ENCODE measurements at regions not wholly inside any gene's neighbourhood (a gene's known extent, or its start where the extent isn't known, plus 50 kb on each side); places are given as distances from the start of the nearest gene placed in this dataset.
"Not testable (repeated sequence)": the region's sequence is repeated elsewhere in the genome, so short reads cannot be mapped to it uniquely, and the experiment has no call there.

DNA sequence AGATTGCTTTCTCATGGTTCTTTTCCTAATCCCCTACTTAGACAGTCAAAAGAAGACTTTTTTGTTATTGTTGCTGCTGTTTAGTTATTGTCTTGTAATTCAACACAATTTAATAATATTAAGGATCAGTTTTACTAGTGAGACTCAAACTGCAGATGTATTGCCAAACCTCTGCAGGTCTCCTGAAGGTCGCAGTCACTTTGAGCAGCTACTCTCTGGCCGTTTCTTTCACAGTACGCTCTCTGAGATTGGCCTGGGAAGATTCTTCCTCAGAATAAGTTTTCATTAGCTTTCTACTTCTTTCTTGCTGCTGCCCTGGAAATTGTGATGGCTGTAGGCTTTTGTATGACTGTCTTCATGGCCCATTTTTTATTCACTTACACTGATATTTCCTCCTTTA lies 930.8 kb downstream of the QKI start:
- no peak overlapping the region for H3K27ac Mint-ChIP-seq
- peaks cover 25% of the 10 kb centered on the region for H3K9me3 Mint-ChIP-seq
- H3K4me1 Mint-ChIP-seq (ENCODE audit: low read depth), result no peaks in the 10 kb centered on the region
- DNase-seq (ENCODE audit: low spot score), result no peak
- H3K27me3 Mint-ChIP-seq (ENCODE audit: low read depth), result no peaks in the 10 kb centered on the region
- H3K4me3 Mint-ChIP-seq (ENCODE audit: low read depth), result no peak overlapping the region
- no peaks in the 10 kb centered on the region for H3K36me3 Mint-ChIP-seq (ENCODE audit: low read depth)
- intact Hi-C loops (cut with micrococcal nuclease), result no loop called here

- no peaks in the 10 kb centered on the region for H3K27me3 Mint-ChIP-seq (ENCODE audit: low read depth)
- no peaks in the 10 kb centered on the region for H3K36me3 Mint-ChIP-seq (ENCODE audit: low read depth)
- no peak overlapping the region for H3K27ac Mint-ChIP-seq
- no peaks in the 10 kb centered on the region for H3K4me1 Mint-ChIP-seq (ENCODE audit: low read depth)
- intact Hi-C loops (cut with micrococcal nuclease), result no loop called here
- no peak for DNase-seq (ENCODE audit: low spot score)
- no peak overlapping the region for H3K4me3 Mint-ChIP-seq (ENCODE audit: low read depth)
- H3K9me3 Mint-ChIP-seq, result peaks cover 25% of the 10 kb centered on the region
These were observed 930.3 kb downstream of the QKI start for GRCh38 chr6:164344801-164345291.

- intact Hi-C loops (cut with micrococcal nuclease); H3K4me1 Mint-ChIP-seq (ENCODE audit: low read depth); H3K36me3 Mint-ChIP-seq (ENCODE audit: low read depth); H3K4me3 Mint-ChIP-seq (ENCODE audit: low read depth); DNase-seq (ENCODE audit: low spot score); H3K27me3 Mint-ChIP-seq (ENCODE audit: low read depth); H3K27ac Mint-ChIP-seq: not testable (repeated sequence)
- H3K9me3 Mint-ChIP-seq, result peaks cover 28% of the 10 kb centered on the region
These were observed 924.9 kb downstream of the QKI start for GRCh38 chr6:164339442-164339841.

GRCh38 chr6:164337925-164338397 lies 923.4 kb downstream of the QKI start:
- peaks cover 21% of the 10 kb centered on the region for H3K9me3 Mint-ChIP-seq
- H3K27me3 Mint-ChIP-seq (ENCODE audit: low read depth), result no peaks in the 10 kb centered on the region
- H3K4me1 Mint-ChIP-seq (ENCODE audit: low read depth), result no peaks in the 10 kb centered on the region
- H3K36me3 Mint-ChIP-seq (ENCODE audit: low read depth), result no peaks in the 10 kb centered on the region
- H3K4me3 Mint-ChIP-seq (ENCODE audit: low read depth), result no peak overlapping the region
- intact Hi-C loops (cut with micrococcal nuclease), result no loop called here
- no peak overlapping the region for H3K27ac Mint-ChIP-seq
- DNase-seq (ENCODE audit: low spot score), result no peak

DNA sequence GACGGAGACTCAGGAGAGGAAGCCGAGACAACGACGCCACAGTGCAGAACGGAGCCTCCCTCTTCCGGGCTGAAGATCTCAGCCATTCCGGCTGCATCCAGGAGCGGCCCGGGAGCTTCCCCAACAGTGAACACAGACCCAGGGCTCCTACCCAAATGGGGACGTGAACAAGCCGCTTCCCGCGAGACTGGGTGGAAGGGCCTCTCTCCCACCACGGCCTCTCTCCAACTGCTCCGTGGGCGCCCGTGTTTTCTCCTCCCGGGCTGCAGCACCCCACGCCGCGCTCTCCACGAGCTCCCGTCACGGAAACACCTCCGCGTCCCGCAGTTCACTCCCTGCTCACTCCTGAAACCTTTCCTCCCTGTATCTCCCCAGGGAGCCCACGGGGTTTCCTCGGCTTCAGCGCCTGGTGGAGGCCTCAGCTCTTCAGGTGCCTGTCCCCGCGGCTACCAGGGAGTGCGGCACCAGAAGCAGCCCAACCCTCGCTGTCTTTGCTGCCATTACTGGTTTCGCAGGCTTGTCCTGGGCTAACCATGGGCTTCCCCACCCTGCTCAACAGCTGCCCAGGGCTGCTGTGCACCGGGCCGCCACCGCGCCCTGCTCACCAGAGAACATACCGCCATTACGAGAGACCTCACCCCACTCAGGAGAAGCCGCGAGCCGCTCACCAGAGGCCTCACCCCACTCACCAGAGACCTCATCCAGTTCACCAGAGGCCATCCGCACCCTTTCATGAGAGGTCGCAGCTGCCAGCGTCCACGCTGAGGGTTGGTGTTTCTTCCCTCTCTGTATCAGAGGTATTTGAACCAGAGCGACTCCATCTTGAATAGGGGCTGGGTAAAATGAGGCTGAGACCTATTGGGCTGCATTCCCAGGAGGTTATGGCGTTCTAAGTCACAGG lies 922.8 kb downstream of the QKI start:
- no peak for DNase-seq (ENCODE audit: low spot score)
- H3K27ac Mint-ChIP-seq, result no peak overlapping the region
- no peaks in the 10 kb centered on the region for H3K4me1 Mint-ChIP-seq (ENCODE audit: low read depth)
- peaks cover 15% of the 10 kb centered on the region for H3K9me3 Mint-ChIP-seq
- no peaks in the 10 kb centered on the region for H3K27me3 Mint-ChIP-seq (ENCODE audit: low read depth)
- no peak overlapping the region for H3K4me3 Mint-ChIP-seq (ENCODE audit: low read depth)
- intact Hi-C loops (cut with micrococcal nuclease), result no loop called here
- H3K36me3 Mint-ChIP-seq (ENCODE audit: low read depth), result no peaks in the 10 kb centered on the region

DNA sequence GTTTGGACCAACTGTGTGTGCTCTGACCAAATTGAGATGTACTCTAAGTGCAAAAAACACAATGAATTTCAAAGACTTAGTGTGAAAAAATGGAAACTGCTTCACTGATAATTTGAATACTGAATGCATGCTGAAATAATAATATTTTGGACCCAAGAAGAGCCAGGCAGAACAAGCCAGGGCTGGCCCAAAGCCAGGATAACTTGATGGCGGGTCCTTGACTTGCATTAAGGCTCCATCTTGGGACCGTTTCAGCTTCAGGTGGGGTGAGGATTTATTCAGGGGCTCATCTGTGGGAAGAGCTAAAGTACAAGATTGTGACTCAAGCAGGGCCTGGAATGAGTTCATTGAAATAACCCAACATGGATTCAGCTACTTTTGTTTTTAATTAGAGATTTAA lies 921.9 kb downstream of the QKI start:
- no peaks in the 10 kb centered on the region for H3K27me3 Mint-ChIP-seq (ENCODE audit: low read depth)
- peaks cover 11% of the 10 kb centered on the region for H3K9me3 Mint-ChIP-seq
- no peaks in the 10 kb centered on the region for H3K36me3 Mint-ChIP-seq (ENCODE audit: low read depth)
- no peak for DNase-seq (ENCODE audit: low spot score)
- no peak overlapping the region for H3K27ac Mint-ChIP-seq
- no peaks in the 10 kb centered on the region for H3K4me1 Mint-ChIP-seq (ENCODE audit: low read depth)
- intact Hi-C loops (cut with micrococcal nuclease), result no loop called here
- H3K4me3 Mint-ChIP-seq (ENCODE audit: low read depth), result no peak overlapping the region

DNA sequence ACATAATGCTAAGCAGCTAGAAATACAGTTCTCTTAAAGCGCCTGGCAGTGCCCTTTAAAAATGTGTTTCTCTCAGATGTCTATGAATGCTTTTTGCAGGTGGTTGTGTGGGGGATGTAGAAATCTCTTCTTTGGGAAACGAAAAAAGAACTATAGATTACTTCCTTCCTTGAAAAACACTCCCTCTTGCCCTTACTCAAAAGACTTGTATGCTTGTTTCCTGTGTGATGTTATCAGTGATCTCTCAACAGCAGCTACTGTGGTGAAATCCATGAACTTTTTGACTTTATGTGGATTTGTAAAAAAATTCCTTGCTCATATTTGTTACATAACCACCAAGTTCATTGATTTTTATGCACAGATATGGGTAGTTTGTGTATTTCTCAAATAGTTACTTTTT lies 916.5 kb downstream of the QKI start:
- intact Hi-C loops (cut with micrococcal nuclease), result no loop called here
- H3K4me3 Mint-ChIP-seq (ENCODE audit: low read depth), result no peak overlapping the region
- H3K27ac Mint-ChIP-seq, result no peak overlapping the region
- H3K27me3 Mint-ChIP-seq (ENCODE audit: low read depth), result no peaks in the 10 kb centered on the region
- peaks cover 11% of the 10 kb centered on the region for H3K9me3 Mint-ChIP-seq
- no peaks in the 10 kb centered on the region for H3K4me1 Mint-ChIP-seq (ENCODE audit: low read depth)
- no peaks in the 10 kb centered on the region for H3K36me3 Mint-ChIP-seq (ENCODE audit: low read depth)
- DNase-seq (ENCODE audit: low spot score), result no peak

GRCh38 chr6:164325168-164325567 lies 910.6 kb downstream of the QKI start:
- no peak for DNase-seq (ENCODE audit: low spot score)
- Mint-ChIP-seq H3K9me3 (peaks cover 24% of the 10 kb centered on the region), H3K27me3 (ENCODE audit: low read depth) (no peaks in the 10 kb centered on the region), H3K27ac (no peak overlapping the region), H3K4me1 (ENCODE audit: low read depth) (no peaks in the 10 kb centered on the region), H3K4me3 (ENCODE audit: low read depth) (no peak overlapping the region), H3K36me3 (ENCODE audit: low read depth) (no peaks in the 10 kb centered on the region)
- intact Hi-C loops (cut with micrococcal nuclease), result no loop called here

GRCh38 chr6:164322533-164322932 lies 908.0 kb downstream of the QKI start:
- H3K4me3 Mint-ChIP-seq (ENCODE audit: low read depth), result no peak overlapping the region
- no peak overlapping the region for H3K27ac Mint-ChIP-seq
- H3K4me1 Mint-ChIP-seq (ENCODE audit: low read depth), result no peaks in the 10 kb centered on the region
- no peaks in the 10 kb centered on the region for H3K27me3 Mint-ChIP-seq (ENCODE audit: low read depth)
- peaks cover 24% of the 10 kb centered on the region for H3K9me3 Mint-ChIP-seq
- no peaks in the 10 kb centered on the region for H3K36me3 Mint-ChIP-seq (ENCODE audit: low read depth)
- no peak for DNase-seq (ENCODE audit: low spot score)
- intact Hi-C loops (cut with micrococcal nuclease), result no loop called here

DNA sequence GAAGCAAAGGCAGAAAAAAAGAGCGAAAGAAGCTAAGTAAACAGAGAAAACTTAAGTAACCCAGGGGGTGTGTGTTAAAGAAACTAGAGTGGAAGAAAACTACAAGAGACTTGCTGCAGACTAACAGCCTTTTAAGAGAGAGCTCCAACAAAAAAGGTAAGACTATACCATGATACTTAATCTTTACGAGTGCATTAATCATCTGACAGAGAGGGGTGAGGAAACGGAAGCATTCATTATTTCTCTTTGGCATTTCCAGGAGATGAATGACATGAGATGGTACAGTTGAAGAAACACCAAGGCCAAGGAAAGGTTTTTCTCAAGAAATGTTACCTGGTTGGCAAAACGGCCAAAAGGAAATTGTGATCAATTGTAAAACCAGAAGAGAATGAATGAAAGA lies 906.8 kb downstream of the QKI start:
- no peak overlapping the region for H3K27ac Mint-ChIP-seq
- H3K9me3 Mint-ChIP-seq, result peaks cover 24% of the 10 kb centered on the region
- no peaks in the 10 kb centered on the region for H3K27me3 Mint-ChIP-seq (ENCODE audit: low read depth)
- intact Hi-C loops (cut with micrococcal nuclease), result no loop called here
- H3K36me3 Mint-ChIP-seq (ENCODE audit: low read depth), result no peaks in the 10 kb centered on the region
- no peak overlapping the region for H3K4me3 Mint-ChIP-seq (ENCODE audit: low read depth)
- H3K4me1 Mint-ChIP-seq (ENCODE audit: low read depth), result no peaks in the 10 kb centered on the region
- DNase-seq (ENCODE audit: low spot score), result no peak

- Mint-ChIP-seq H3K9me3 (no peaks in the 10 kb centered on the region), H3K36me3 (ENCODE audit: low read depth) (no peaks in the 10 kb centered on the region), H3K27me3 (ENCODE audit: low read depth) (no peaks in the 10 kb centered on the region), H3K4me3 (ENCODE audit: low read depth) (no peak overlapping the region), H3K27ac (no peak overlapping the region), H3K4me1 (ENCODE audit: low read depth) (no peaks in the 10 kb centered on the region)
- intact Hi-C loops (cut with micrococcal nuclease), result no loop called here
- DNase-seq (ENCODE audit: low spot score), result no peak
These were observed 900.9 kb downstream of the QKI start for GRCh38 chr6:164315376-164315775.

- no peaks in the 10 kb centered on the region for H3K4me1 Mint-ChIP-seq (ENCODE audit: low read depth)
- no peaks in the 10 kb centered on the region for H3K27me3 Mint-ChIP-seq (ENCODE audit: low read depth)
- DNase-seq (ENCODE audit: low spot score), result no peak
- no peak overlapping the region for H3K4me3 Mint-ChIP-seq (ENCODE audit: low read depth)
- intact Hi-C loops (cut with micrococcal nuclease), result no loop called here
- no peak overlapping the region for H3K27ac Mint-ChIP-seq
- no peaks in the 10 kb centered on the region for H3K36me3 Mint-ChIP-seq (ENCODE audit: low read depth)
- peaks cover 6% of the 10 kb centered on the region for H3K9me3 Mint-ChIP-seq
These were observed 893.8 kb downstream of the QKI start for GRCh38 chr6:164308339-164308738.

DNA sequence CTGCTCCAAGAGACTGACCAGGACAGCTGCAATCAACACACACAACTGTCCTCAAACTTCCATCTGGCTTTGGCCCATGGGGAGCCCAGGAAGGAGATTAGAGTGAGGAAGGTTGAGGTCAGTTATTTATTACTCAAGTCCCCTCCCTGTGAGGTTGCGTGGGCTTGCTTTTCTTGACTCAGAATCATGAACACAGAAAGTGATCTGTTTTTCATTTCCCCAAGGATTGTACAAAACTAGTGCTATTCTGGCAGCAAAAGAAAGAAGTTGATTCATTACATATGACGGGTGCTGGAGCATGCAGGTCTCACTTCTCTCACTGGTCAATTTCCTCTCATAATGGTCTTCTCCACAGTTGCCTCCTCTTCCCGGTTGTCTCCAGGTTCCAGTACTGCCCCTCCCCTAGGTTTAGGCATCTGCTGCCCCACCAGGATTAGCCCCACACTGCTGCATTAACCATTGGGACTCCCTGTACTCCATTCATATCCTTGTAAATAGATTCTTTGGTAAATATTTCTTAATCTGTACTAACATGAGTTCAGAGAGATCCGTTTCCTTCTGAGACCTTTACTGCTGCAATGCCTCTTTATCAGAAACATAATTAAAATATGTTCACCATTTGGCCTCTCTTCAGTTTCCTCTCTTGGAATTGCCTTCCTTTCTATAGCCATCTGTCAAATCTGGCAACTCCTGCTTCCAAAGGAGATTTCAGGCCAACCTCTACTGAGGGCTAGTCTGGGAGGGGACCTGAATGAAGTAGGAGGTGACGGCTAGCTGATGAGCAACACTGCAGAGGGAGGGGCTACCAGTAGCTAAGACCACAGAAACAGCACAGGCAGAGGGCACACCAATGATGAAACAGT lies 888.8 kb downstream of the QKI start:
- no peaks in the 10 kb centered on the region for H3K4me1 Mint-ChIP-seq (ENCODE audit: low read depth)
- no peaks in the 10 kb centered on the region for H3K36me3 Mint-ChIP-seq (ENCODE audit: low read depth)
- no peak for DNase-seq (ENCODE audit: low spot score)
- peaks cover 17% of the 10 kb centered on the region for H3K9me3 Mint-ChIP-seq
- intact Hi-C loops (cut with micrococcal nuclease), result no loop called here
- no peaks in the 10 kb centered on the region for H3K27me3 Mint-ChIP-seq (ENCODE audit: low read depth)
- no peak overlapping the region for H3K4me3 Mint-ChIP-seq (ENCODE audit: low read depth)
- no peak overlapping the region for H3K27ac Mint-ChIP-seq
